Lung (tissue), 11 donors: ENCODE measurements at regions not wholly inside any gene's neighbourhood (a gene's known extent, or its start where the extent isn't known, plus 50 kb on each side); places are given as distances from the start of the nearest gene placed in this dataset.
A peak's percentile ranks its signal among the peaks of the same experiment; 100 is the strongest.

ENCODE experiments used
- ATAC-seq: fragments of 200-7000 bp; cut with Tn5 transposase; one replicate; pipeline ENCODE4 v1.9.1; 2020; ENCODE audit warnings: moderate number of reproducible peaks; ENCODE audit not compliant: insufficient read depth, low FRiP score
- DNase-seq, 3 donors: peaks; one replicate each; pipeline ENCODE4 v3.0.0-alpha.2; 2013 to 2017
- H3K27ac ChIP-seq, 2 donors: one replicate each; pipeline ENCODE4 v1.5.1; 2013; ENCODE audit warnings: mild to moderate bottlenecking in 2 of 2, moderate library complexity in 2 of 2, control low read depth in 1 of 2, inconsistent platforms in 1 of 2, low read depth in 1 of 2, low read length in 1 of 2
- H3K27me3 ChIP-seq, 3 donors: one replicate each; pipeline ENCODE4 v1.5.1; 2013; ENCODE audit warnings: low read length in 2 of 3; ENCODE audit not compliant: control insufficient read depth in 3 of 3, insufficient read depth in 3 of 3
- H3K36me3 ChIP-seq, 4 donors: one replicate each; pipeline ENCODE4 v1.5.1; 2013; ENCODE audit warnings: low read length in 4 of 4, mild to moderate bottlenecking in 1 of 4, moderate library complexity in 1 of 4; ENCODE audit not compliant: control insufficient read depth in 4 of 4, insufficient read depth in 4 of 4
- H3K4me1 ChIP-seq, 5 donors: one replicate each; pipeline ENCODE4 v1.5.1; 2013; ENCODE audit warnings: low read length in 5 of 5, mild to moderate bottlenecking in 2 of 5, moderate library complexity in 1 of 5; ENCODE audit not compliant: control insufficient read depth in 5 of 5, insufficient read depth in 5 of 5
- H3K4me3 ChIP-seq: one replicate; pipeline ENCODE4 v1.5.1; 2013; ENCODE audit warnings: mild to moderate bottlenecking, control low read depth, moderate library complexity
- H3K9ac ChIP-seq, 2 donors: one replicate each; pipeline ENCODE4 v1.5.1; 2013; ENCODE audit warnings: low read length in 2 of 2, control low read depth in 1 of 2; ENCODE audit not compliant: insufficient read depth in 1 of 2
- H3K9me3 ChIP-seq, 4 donors: one replicate each; pipeline ENCODE4 v1.5.1; 2013; ENCODE audit warnings: low read length in 3 of 4, mild to moderate bottlenecking in 1 of 4, moderate library complexity in 1 of 4; ENCODE audit not compliant: control insufficient read depth in 4 of 4, insufficient read depth in 3 of 4
- CTCF ChIP-seq: IDR thresholded peaks from 2 replicates; pipeline ENCODE4 v1.5.1; 2012; ENCODE audit warnings: mild to moderate bottlenecking; ENCODE audit errors: control extremely low read depth, extremely low read depth
- WGBS, 2 donors: extraction: QIAGEN DNeasy Blood & Tissue Kit; methylation state at CpG; one replicate each; pipeline ENCODE4 v1.1.7; 2013; 5-methylcytosine and 5-hydroxymethylcytosine counted together
- donor health status: control.
- donor health status: control.
- donor health status: Bipolar disorder and iron deficiency.
- donor health status: healthy.
- donor health status: DM: yes; HTN: yes; CAD: no.

- H3K9ac ChIP-seq, result peak overlapping the region in 1 of 2 donors; percentile 23
- no peak for TF ChIP-seq CTCF
- H3K27ac ChIP-seq, result peak overlapping the region; percentile 43 to 92
- no peaks in the 10 kb centered on the region for H3K9me3 ChIP-seq
- H3K36me3 ChIP-seq, result no peaks in the 10 kb centered on the region
- DNase-seq (peak; percentile 85 to 96 (median 95)), ATAC-seq (peak; percentile 90)
- no peaks in the 10 kb centered on the region for H3K27me3 ChIP-seq
- 41 to 58% methylated on average over 9 of the region's 9 CpGs for WGBS, 2 donors
- no peak overlapping the region for H3K4me3 ChIP-seq
- peaks cover 0 to 22% (median 12%) of the 10 kb centered on the region in 5 donors for H3K4me1 ChIP-seq
Measured at GRCh38 chr12:20212658-20213555, 155.4 kb upstream of the PDE3A start.

- H3K4me1 ChIP-seq, result peaks cover 0 to 22% (median 12%) of the 10 kb centered on the region in 5 donors
- no peak for ATAC-seq
- peak overlapping the region in 1 of 2 donors; percentile 9 for H3K27ac ChIP-seq
- H3K27me3 ChIP-seq, result no peaks in the 10 kb centered on the region
- no peaks in the 10 kb centered on the region for H3K9me3 ChIP-seq
- TF ChIP-seq CTCF, result no peak
- no peaks in the 10 kb centered on the region for H3K36me3 ChIP-seq
- H3K9ac ChIP-seq, result no peak overlapping the region
- peak; percentile 18 to 80 (median 76) for DNase-seq
- no peak overlapping the region for H3K4me3 ChIP-seq
- 56 to 57% methylated on average over 7 of the region's 7 CpGs for WGBS, 2 donors
Measured at GRCh38 chr12:20213723-20214625, 154.4 kb upstream of the PDE3A start.

GRCh38 chr12:20220339-20220738 lies 148.0 kb upstream of the PDE3A start:
- ATAC-seq (no peak), DNase-seq (no peak)
- no peaks in the 10 kb centered on the region for H3K27me3 ChIP-seq
- no peak overlapping the region for H3K9ac ChIP-seq
- no peaks in the 10 kb centered on the region for H3K9me3 ChIP-seq
- H3K4me1 ChIP-seq, result no peaks in the 10 kb centered on the region
- no peak overlapping the region for H3K4me3 ChIP-seq
- TF ChIP-seq CTCF, result no peak
- no peaks in the 10 kb centered on the region for H3K36me3 ChIP-seq
- H3K27ac ChIP-seq, result no peak overlapping the region
- WGBS, 2 donors, result 84 to 96% methylated on average over 1 of the region's 1 CpG
